Upper lobe of left lung (tissue), 4 donors: ENCODE measurements at regions not wholly inside any gene's neighbourhood (a gene's known extent, or its start where the extent isn't known, plus 50 kb on each side); places are given as distances from the start of the nearest gene placed in this dataset.

Experiments
- EP300 ChIP-seq, 4 donors: sonication (generic); formaldehyde crosslinking; IDR thresholded peaks; one replicate each; pipeline ENCODE4 v1.5.1; 2017; ENCODE audit warnings: antibody characterized with exemption in 4 of 4, control low read depth in 2 of 4
- TF ChIP-seq, protein P1 (sequence below), 6 experiments: fragments of 450-650 bp in 4 of 6; fragments of 200-600 bp in 2 of 6; sonication (generic) in 2 of 6; IDR thresholded peaks; one replicate each; pipeline ENCODE4 v1.5.1; 2016 to 2019; ENCODE audit warnings: antibody characterized with exemption in 6 of 6

DNA sequence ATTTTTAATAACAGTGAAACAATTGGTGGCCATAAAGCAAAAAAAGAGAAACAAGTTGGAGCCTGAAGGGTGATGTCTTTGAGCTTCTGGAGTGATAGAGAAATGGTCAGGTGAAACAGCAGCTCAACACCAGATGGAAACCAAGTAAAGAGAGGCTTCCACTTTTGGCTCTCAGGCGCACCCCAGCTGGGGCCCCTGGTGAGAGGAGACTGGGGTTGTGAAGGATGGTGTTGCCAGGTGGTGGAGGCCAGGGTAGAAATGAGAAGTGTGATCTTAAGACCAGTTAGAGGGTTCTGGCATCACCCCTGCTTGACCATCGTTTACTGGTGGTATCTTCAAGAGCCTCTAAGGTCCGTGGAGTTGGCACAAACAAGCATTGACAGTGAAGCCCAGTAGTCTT lies 126.0 kb upstream of the AKIRIN2 start:
- TF ChIP-seq, protein P1, sequence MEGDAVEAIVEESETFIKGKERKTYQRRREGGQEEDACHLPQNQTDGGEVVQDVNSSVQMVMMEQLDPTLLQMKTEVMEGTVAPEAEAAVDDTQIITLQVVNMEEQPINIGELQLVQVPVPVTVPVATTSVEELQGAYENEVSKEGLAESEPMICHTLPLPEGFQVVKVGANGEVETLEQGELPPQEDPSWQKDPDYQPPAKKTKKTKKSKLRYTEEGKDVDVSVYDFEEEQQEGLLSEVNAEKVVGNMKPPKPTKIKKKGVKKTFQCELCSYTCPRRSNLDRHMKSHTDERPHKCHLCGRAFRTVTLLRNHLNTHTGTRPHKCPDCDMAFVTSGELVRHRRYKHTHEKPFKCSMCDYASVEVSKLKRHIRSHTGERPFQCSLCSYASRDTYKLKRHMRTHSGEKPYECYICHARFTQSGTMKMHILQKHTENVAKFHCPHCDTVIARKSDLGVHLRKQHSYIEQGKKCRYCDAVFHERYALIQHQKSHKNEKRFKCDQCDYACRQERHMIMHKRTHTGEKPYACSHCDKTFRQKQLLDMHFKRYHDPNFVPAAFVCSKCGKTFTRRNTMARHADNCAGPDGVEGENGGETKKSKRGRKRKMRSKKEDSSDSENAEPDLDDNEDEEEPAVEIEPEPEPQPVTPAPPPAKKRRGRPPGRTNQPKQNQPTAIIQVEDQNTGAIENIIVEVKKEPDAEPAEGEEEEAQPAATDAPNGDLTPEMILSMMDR (IDR thresholded peaks at IDR 0.05) = no peak
- no peak for TF ChIP-seq EP300 (IDR thresholded peaks at IDR 0.05)
